ENCODE measurements at regions not wholly inside any gene's neighbourhood (a gene's known extent, or its start where the extent isn't known, plus 50 kb on each side); places are given as distances from the start of the nearest gene placed in this dataset.

- intact Hi-C loops (cut with DNase I): no loop called here
- TF ChIP-seq CTCF (IDR thresholded peaks at IDR 0.05): no peak
- Histone ChIP-seq H3K4me1 (no peaks in the 10 kb centered on the region), H3K27ac (no peak overlapping the region), H3K4me3 (no peak overlapping the region), H3K36me3 (no peaks in the 10 kb centered on the region), H3K27me3 (no peaks in the 10 kb centered on the region), H3K9me3 (no peaks in the 10 kb centered on the region)
- no peak for DNase-seq (ENCODE audit: low spot score in 2 of 2)
These were observed 203.3 kb downstream of the KCNN2 start for GRCh38 chr5:114565139-114565538.

GRCh38 chr5:114561415-114561814 lies 199.5 kb downstream of the KCNN2 start:
- Histone ChIP-seq H3K9me3 (no peaks in the 10 kb centered on the region), H3K36me3 (no peaks in the 10 kb centered on the region), H3K27ac (no peak overlapping the region), H3K4me1 (no peaks in the 10 kb centered on the region), H3K4me3 (no peak overlapping the region), H3K27me3 (no peaks in the 10 kb centered on the region)
- TF ChIP-seq CTCF (IDR thresholded peaks at IDR 0.05): no peak
- intact Hi-C loops (cut with DNase I): no loop called here
- no peak for DNase-seq (ENCODE audit: low spot score in 2 of 2)
